IPS-20b (cell line): ENCODE measurements at regions not wholly inside any gene's neighbourhood (a gene's known extent, or its start where the extent isn't known, plus 50 kb on each side); places are given as distances from the start of the nearest gene placed in this dataset.
"Not testable (repeated sequence)": the region's sequence is repeated elsewhere in the genome, so short reads cannot be mapped to it uniquely, and the experiment has no call there.

Experiments used
- H3K27ac ChIP-seq: one replicate; pipeline ENCODE4 v1.5.1; 2013; ENCODE audit warnings: low read length
- H3K27me3 ChIP-seq: 2 replicates; pipeline ENCODE4 v1.6.1; 2013; ENCODE audit warnings: mild to moderate bottlenecking, low read length, inconsistent platforms; ENCODE audit not compliant: insufficient read depth
- H3K36me3 ChIP-seq: 2 replicates; pipeline ENCODE4 v1.6.1; 2013; ENCODE audit warnings: low read depth, mild to moderate bottlenecking, inconsistent platforms, low read length, moderate library complexity; ENCODE audit not compliant: insufficient read depth
- H3K4me1 ChIP-seq: 2 replicates; pipeline ENCODE4 v1.6.1; 2013; ENCODE audit warnings: mild to moderate bottlenecking, control low read depth, inconsistent platforms, low read length, moderate library complexity; ENCODE audit not compliant: insufficient read depth
- H3K4me3 ChIP-seq: 2 replicates; pipeline ENCODE4 v1.5.1; 2013; ENCODE audit warnings: mild to moderate bottlenecking, low read length, inconsistent platforms
- H3K9ac ChIP-seq: 2 replicates; pipeline ENCODE4 v1.6.1; 2013; ENCODE audit warnings: low read depth, mild to moderate bottlenecking, inconsistent platforms, low read length, moderate library complexity
- H3K9me3 ChIP-seq: 2 replicates; pipeline ENCODE4 v1.6.1; 2013; ENCODE audit warnings: mild to moderate bottlenecking, low read depth, low read length, inconsistent platforms; ENCODE audit not compliant: insufficient read depth

DNA sequence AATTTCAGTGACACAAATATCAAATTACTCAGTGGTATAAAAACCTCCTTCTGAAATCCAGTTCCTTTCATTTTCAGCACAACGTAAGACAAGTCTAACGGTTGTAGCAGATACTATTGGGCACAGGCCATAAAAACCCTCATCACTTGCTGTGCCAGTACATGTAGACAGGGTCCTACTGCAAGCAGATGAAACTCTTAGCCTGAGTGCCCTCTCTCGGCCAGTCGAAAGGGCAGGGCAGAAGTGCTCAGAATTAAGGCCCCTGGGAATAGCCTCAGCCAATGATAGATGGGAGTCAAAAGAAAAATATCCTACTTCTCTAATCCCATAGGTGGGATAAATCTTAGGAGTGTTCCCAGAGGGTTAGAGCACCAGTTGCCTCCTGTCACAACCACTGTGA is 168.5 kb upstream of the FER start:
- H3K27ac ChIP-seq = no peak overlapping the region
- no peaks in the 10 kb centered on the region for H3K36me3 ChIP-seq
- no peaks in the 10 kb centered on the region for H3K27me3 ChIP-seq
- peaks cover 11% of the 10 kb centered on the region for H3K9me3 ChIP-seq
- H3K9ac ChIP-seq = no peak overlapping the region
- no peaks in the 10 kb centered on the region for H3K4me1 ChIP-seq
- no peak overlapping the region for H3K4me3 ChIP-seq

DNA sequence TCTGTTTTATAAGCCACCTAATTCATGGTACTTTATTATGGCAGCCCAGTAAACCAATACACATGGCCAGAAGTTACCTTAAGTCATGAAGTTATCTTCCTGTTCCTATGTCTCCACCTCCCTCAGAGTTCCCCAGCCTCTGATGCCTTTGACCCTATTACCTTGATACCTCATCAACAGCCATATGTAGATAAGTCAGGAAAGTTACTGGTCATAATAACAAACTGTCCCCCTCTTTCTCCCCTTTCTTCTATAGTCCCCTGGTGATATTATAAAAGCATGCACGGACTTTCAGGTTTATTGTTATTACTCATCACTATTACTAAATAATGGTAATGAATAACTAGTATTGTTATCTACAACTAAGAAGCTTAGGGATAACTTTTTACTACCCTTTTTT is 168.9 kb upstream of the FER start:
- H3K9me3 ChIP-seq = peaks cover 14% of the 10 kb centered on the region
- H3K4me3 ChIP-seq = no peak overlapping the region
- H3K36me3 ChIP-seq = no peaks in the 10 kb centered on the region
- H3K27ac ChIP-seq = no peak overlapping the region
- no peaks in the 10 kb centered on the region for H3K27me3 ChIP-seq
- H3K4me1 ChIP-seq = no peaks in the 10 kb centered on the region
- H3K9ac ChIP-seq = no peak overlapping the region

DNA sequence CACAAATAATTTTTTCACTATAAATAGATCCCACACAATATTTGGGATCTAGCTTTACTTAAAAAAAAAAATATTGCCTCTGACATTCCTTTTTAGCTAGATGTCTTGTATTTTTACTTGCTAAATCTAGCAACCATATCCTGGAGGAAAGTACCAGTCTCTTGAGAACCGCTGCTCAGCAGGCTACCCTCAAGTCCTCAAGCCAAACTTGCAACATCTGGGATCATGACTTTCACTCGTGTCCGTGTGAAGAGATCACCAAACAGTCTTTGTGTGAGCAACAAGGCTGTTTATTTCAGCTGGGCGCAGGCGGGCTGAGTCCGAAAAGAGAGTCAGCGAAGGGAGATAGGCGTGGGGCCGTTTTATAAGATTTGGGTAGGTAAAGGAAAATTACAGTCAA is 180.3 kb upstream of the FER start:
- Histone ChIP-seq H3K9me3 (peaks cover 4% of the 10 kb centered on the region), H3K27ac (no peak overlapping the region), H3K4me3 (no peak overlapping the region), H3K9ac (no peak overlapping the region), H3K27me3 (no peaks in the 10 kb centered on the region), H3K36me3 (no peaks in the 10 kb centered on the region), H3K4me1 (peaks cover 9% of the 10 kb centered on the region; the same call in 1 of the 2 replicates)

DNA sequence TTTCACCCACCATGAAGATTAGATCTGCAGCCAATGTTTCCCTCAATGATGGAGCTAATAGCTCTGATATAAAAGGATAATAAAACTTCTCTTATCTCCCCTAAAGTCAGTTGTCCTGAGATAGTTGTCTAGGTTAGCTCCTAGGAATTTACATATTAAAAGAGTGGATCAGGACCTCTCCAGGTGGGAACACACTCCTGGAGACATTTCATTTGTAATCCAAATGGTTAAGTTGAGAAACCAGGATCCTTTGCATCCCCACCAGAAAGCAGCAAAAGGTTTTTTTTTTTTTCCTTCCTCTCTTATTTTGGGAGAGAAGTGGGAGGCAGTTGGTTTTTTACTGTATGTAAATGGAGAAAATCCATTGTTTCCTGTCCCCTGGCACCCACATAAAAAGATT is 182.5 kb upstream of the FBXL17 start:
- H3K9me3 ChIP-seq = peaks cover 4% of the 10 kb centered on the region
- 0 out of 2 replicates have a peak overlapping the region, but pooled peaks have one; percentile 6 for H3K4me3 ChIP-seq
- H3K36me3 ChIP-seq = no peaks in the 10 kb centered on the region
- H3K4me1 ChIP-seq = peaks cover 15% of the 10 kb centered on the region
- no peak overlapping the region for H3K27ac ChIP-seq
- no peaks in the 10 kb centered on the region for H3K27me3 ChIP-seq
- no peak overlapping the region for H3K9ac ChIP-seq

DNA sequence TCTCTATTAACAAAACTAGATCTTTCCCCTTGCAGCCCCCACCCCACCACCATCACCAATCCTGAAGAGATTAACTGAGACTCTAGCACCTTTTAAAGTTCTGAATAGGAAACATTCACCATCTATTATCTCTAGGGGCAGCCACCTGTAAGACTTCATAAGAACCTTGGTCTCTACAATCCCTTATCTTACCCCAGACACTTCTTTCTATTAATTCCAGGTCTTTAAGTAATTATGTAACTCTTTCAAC is 180.2 kb upstream of the FBXL17 start:
- H3K4me1 ChIP-seq = peaks cover 11% of the 10 kb centered on the region
- H3K27me3 ChIP-seq = no peaks in the 10 kb centered on the region
- peak overlapping the region; percentile 33 for H3K27ac ChIP-seq
- no peak overlapping the region for H3K4me3 ChIP-seq
- H3K9ac ChIP-seq = no peak overlapping the region
- peaks cover 4% of the 10 kb centered on the region for H3K9me3 ChIP-seq
- no peaks in the 10 kb centered on the region for H3K36me3 ChIP-seq

DNA sequence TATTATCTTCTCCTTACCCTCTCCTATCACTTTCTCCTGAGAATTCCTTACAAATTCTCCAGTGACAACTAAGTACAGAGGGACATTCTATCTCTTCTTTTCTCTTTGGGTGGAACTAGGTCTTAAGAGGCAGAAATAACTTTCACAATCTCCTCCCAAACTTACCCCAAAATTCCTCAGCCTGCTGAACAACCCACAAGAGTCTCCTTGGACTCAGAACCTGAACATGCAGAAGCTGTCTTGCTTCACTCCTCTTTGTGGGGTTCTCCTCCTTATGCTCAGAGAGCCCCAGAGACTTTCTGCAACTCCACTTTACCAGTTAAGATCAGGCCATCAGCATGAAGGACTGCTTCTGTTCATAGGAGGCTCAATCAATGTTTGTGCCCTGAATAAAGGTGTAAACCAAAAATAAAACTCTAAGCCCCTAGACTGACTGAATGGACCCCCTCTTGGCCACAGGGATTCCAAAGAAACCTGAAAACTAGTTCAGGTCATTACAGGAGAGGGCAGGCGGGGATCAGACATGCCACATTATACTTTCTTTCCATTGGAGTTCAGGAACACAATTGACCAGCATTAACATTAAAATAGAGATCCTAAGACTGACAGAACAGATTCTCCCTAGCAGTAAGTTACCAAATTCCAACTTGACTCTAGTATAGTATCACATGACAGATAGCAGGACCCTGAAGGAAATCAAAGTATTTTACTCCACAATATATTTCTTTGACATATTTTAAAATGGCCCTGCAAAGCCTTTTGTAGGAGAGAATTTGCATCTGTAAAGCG is 179.7 kb upstream of the FBXL17 start:
- peaks cover 4% of the 10 kb centered on the region for H3K9me3 ChIP-seq
- H3K9ac ChIP-seq = no peak overlapping the region
- H3K4me3 ChIP-seq = no peak overlapping the region
- no peaks in the 10 kb centered on the region for H3K27me3 ChIP-seq
- peak overlapping the region; percentile 72 for H3K27ac ChIP-seq
- no peaks in the 10 kb centered on the region for H3K36me3 ChIP-seq
- H3K4me1 ChIP-seq = peaks cover 11% of the 10 kb centered on the region

DNA sequence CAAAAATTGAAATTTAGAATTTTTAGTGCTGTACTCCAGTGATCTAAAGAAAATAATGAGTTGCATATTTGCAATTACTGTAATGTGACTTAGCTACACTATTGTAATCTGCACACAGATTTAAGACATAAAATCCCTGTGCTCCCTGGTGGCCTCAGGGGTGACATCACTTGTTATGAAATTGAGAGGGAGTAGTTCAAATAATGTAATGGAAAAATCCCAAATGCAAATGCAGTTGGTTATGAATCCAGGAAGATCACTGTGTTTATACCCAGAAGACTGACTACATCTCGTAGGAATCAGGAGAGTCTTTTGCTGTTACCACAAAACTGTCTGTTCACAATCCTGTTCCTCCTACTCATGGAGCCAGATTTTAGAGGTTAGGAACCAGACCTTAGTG is 178.7 kb upstream of the FBXL17 start:
- Histone ChIP-seq H3K27ac (no peak overlapping the region), H3K9me3 (no peaks in the 10 kb centered on the region; the same call in 1 of the 2 replicates), H3K36me3 (no peaks in the 10 kb centered on the region), H3K4me1 (peaks cover 11% of the 10 kb centered on the region), H3K4me3 (no peak overlapping the region), H3K27me3 (no peaks in the 10 kb centered on the region), H3K9ac (no peak overlapping the region)

DNA sequence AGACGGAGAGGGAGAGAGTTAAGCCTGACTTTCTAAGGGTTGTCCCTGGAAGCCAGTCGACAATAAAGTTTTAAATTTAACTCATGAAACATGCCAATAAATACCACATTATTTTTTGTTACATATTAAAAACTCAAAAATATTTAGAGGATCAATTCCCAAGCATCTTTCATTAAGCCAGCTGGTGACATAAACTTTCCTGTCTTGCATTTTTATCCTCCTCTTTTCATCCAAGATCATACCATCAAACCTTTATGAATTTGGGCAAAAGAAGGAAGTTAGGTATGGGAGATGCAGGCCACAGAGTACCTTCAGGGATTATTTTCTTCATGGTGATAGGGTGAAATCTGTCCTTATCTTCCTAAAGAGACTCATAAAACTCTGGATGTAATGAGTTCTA is 178.3 kb upstream of the FBXL17 start:
- no peak overlapping the region for H3K27ac ChIP-seq
- no peaks in the 10 kb centered on the region for H3K27me3 ChIP-seq
- H3K4me1 ChIP-seq = peaks cover 11% of the 10 kb centered on the region
- H3K4me3 ChIP-seq = no peak overlapping the region
- no peak overlapping the region for H3K9ac ChIP-seq
- no peaks in the 10 kb centered on the region; the same call in 1 of the 2 replicates for H3K9me3 ChIP-seq
- H3K36me3 ChIP-seq = no peaks in the 10 kb centered on the region

DNA sequence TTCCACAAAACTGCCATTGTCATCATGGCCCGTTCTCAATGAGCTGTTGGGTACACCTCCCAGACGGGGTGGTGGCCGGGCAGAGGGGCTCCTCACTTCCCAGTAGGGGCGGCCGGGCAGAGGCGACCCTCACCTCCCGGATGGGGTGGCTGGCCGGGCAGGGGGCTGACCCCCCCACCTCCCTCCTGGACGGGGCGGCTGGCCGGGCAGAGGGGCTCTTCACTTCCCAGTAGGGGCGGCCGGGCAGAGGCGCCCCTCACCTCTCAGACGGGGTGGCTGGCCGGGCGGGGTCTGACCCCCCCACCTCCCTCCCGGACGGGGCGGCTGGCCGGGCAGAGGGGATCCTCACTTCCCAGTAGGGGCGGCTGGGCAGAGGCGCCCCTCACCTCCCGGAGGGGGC is 176.9 kb upstream of the FBXL17 start:
- not testable (repeated sequence) for H3K9ac ChIP-seq, H3K36me3 ChIP-seq, H3K9me3 ChIP-seq, H3K4me3 ChIP-seq, H3K27me3 ChIP-seq, H3K27ac ChIP-seq
- H3K4me1 ChIP-seq = peaks cover 10% of the 10 kb centered on the region

DNA sequence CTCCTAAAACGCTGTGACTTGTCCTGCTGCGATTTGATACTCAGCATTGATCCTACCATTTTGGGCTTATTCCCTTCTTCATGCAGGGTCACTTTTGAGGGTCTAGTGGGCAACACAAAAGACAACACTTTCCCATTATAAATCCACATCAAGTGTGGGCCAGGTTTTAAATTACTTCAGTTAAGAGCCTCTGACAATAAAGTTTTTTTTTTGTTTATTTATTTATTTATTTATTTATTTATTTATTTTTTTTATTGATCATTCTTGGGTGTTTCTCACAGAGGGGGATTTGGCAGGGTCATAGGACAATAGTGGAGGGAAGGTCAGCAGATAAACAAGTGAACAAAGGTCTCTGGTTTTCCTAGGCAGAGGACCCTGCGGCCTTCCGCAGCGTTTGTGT is 176.2 kb upstream of the FBXL17 start:
- H3K27me3 ChIP-seq, H3K9ac ChIP-seq, H3K4me3 ChIP-seq, H3K36me3 ChIP-seq, H3K27ac ChIP-seq, H3K9me3 ChIP-seq: not testable (repeated sequence)
- peaks cover 11% of the 10 kb centered on the region for H3K4me1 ChIP-seq

DNA sequence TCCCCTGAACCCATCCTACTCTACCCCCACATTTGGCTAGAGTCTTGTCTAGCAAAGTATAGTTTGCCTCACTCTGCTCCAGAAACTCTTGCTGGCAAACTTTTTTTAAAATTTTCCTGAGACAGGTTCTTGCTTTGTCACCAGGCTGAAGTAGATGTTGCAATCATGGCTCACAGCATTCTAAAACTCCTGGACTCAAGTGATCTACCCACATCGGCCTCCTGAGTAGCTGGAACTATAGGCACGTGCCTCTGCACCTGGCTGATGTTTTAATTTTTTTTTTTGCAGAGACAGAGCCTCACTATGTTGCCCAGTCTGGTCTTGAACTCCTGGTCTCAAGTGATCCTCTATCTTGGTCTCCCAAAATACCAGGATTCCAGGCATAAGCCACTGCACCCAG is 175.8 kb upstream of the FBXL17 start:
- H3K36me3 ChIP-seq = no peaks in the 10 kb centered on the region
- H3K4me1 ChIP-seq = peaks cover 11% of the 10 kb centered on the region
- H3K27ac ChIP-seq = no peak overlapping the region
- no peaks in the 10 kb centered on the region for H3K27me3 ChIP-seq
- H3K9me3 ChIP-seq = no peaks in the 10 kb centered on the region; the same call in 1 of the 2 replicates
- H3K4me3 ChIP-seq = no peak overlapping the region
- H3K9ac ChIP-seq = no peak overlapping the region

DNA sequence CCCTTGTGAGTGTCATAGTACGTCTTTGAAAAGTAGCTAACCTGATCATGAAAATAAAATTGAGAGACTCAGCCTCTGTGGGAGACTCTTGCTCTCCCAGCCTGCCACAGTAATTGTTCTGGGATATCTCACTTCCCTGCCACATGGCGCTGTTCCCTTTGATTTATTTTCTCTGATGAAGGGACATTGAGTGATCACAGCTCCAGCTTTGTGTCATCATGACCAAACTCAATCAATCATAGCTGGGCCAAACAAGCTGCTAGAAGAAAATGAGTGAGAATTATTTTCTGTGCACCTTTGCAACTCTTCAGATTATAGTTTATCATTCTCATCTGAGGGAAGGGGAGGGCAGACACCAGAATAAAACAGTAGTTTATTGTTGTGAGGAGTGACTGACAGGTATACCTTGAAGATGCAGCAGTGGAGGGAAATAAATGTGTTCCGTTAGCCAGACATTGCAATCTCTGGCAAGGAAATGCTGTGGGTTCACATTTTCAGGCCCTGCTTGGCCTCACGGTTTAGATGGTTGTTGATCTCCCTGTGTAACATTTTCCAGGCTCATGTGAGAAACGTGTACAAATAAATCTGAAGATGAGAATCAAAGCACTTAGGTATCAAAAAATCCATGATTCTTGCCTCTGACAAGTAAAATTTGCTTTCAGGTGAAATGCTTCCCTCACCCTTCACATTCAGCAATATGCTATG is 174.7 kb upstream of the FBXL17 start:
- Histone ChIP-seq H3K36me3 (no peaks in the 10 kb centered on the region), H3K27ac (no peak overlapping the region), H3K4me3 (no peak overlapping the region), H3K9me3 (no peaks in the 10 kb centered on the region; the same call in 1 of the 2 replicates), H3K4me1 (peaks cover 10% of the 10 kb centered on the region), H3K27me3 (no peaks in the 10 kb centered on the region), H3K9ac (no peak overlapping the region)
